Fibroblast of the aortic adventitia (primary cell): ENCODE measurements at regions not wholly inside any gene's neighbourhood (a gene's known extent, or its start where the extent isn't known, plus 50 kb on each side); places are given as distances from the start of the nearest gene placed in this dataset.

Experiments
- DNase-seq: peaks from one replicate; pipeline ENCODE4 v3.0.0-alpha.2; 2010; ENCODE audit warnings: low read depth
- H3K4me3 ChIP-seq: 2 replicates; pipeline ENCODE4 v1.5.1; 2011; ENCODE audit warnings: low read depth, mild to moderate bottlenecking, control low read depth, low read length, moderate library complexity
- TF ChIP-seq, protein P1 (sequence below): IDR thresholded peaks from 2 replicates; pipeline ENCODE4 v1.5.1; 2011; ENCODE audit warnings: mild to moderate bottlenecking, low read length, control low read depth, inconsistent platforms; ENCODE audit not compliant: insufficient read depth

DNA sequence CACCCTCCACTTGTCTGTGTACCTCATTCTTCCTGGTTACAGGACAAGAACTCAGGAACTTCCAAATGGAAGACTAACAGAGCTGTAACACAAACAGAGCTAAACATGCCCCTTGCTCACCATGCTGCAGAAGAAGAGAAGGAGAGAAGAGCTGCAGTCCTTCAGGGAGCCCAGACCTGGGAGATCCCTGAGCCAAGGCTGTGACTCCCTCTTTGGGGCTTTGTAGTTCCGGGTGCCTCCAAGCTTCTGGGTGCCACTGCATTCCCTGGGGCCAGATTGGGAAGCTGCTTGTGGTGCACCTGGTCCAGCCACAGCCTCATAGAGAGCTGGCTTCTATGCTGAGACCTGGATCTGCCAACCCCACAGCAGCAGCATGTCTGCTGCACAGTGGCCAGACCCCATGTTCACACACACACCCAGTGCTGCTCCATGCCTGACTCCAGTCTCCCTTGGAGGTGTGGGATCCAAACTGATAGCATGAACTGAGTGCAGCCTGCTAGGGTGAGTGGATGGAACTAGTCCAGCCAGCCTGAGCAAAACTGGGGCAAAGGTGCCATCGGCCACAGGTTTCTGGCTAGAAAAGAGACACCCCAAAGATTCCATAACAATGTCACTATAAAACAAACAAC lies 263.0 kb upstream of the NRIP1 start:
- no peak overlapping the region for H3K4me3 ChIP-seq
- DNase-seq, result no peak
- TF ChIP-seq, protein P1, sequence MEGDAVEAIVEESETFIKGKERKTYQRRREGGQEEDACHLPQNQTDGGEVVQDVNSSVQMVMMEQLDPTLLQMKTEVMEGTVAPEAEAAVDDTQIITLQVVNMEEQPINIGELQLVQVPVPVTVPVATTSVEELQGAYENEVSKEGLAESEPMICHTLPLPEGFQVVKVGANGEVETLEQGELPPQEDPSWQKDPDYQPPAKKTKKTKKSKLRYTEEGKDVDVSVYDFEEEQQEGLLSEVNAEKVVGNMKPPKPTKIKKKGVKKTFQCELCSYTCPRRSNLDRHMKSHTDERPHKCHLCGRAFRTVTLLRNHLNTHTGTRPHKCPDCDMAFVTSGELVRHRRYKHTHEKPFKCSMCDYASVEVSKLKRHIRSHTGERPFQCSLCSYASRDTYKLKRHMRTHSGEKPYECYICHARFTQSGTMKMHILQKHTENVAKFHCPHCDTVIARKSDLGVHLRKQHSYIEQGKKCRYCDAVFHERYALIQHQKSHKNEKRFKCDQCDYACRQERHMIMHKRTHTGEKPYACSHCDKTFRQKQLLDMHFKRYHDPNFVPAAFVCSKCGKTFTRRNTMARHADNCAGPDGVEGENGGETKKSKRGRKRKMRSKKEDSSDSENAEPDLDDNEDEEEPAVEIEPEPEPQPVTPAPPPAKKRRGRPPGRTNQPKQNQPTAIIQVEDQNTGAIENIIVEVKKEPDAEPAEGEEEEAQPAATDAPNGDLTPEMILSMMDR, result no peak

DNA sequence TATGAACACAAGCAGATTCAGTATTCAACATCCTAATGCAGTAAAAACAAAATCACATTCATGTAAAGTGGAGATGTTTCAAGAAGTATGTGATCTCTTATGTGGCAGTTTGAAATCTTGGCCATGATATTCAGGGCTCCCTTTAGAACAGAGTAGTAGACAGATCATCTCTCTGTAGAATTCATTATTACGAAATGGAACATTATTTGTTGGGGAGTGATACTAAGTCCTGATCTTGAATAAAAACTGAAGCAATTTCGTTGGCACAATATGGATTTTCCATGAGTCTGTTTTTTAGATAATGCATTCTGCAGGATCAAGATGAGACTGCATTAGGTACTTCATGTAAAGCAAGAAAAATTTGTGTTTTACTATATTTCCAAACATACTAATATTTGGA lies 264.4 kb upstream of the NRIP1 start:
- peak; percentile 15 for DNase-seq
- H3K4me3 ChIP-seq, result no peak overlapping the region

DNA sequence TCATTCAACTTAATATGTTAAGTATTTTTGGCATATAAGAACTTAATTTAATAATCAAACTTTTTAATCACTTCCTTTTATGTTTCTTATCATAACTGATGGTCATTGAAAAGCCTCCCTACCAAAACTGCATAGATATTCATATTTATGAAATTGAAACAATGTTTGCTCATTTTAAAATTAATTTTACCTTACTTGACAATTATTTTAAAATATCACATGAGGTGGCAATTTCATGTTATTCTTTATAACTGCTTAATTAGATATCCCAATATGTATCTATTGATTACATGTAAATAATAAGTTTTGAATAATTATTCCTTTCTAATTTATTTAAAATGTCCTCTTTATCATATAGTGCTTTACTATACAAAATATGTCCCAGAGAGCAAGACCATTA lies 266.1 kb upstream of the NRIP1 start:
- H3K4me3 ChIP-seq, result no peak overlapping the region
- TF ChIP-seq, protein P1, result no peak
- DNase-seq, result no peak

More for the DNA sequence above, 264.4 kb upstream of the NRIP1 start:
- TF ChIP-seq, protein P1, result no peak

DNA sequence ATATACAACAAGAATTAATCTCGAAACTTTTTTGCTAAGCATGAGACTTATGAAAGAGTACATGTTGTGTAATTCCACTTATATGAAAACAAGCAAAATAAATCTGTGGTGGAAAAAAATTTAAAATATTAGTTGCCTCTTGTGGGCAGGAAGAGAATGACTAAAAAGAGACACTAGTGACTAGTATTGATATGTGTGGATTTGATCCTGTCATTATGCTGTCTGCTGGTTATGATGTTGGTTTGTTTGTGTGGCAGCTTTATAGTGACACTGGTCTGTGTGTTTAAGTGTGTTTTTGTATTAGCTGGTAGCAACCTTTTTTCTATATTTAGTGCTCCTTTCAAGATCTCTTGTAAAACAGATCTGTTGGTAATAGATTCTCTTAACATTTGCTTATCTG lies 267.8 kb upstream of the NRIP1 start:
- no peak for DNase-seq
- H3K4me3 ChIP-seq, result no peak overlapping the region

DNA sequence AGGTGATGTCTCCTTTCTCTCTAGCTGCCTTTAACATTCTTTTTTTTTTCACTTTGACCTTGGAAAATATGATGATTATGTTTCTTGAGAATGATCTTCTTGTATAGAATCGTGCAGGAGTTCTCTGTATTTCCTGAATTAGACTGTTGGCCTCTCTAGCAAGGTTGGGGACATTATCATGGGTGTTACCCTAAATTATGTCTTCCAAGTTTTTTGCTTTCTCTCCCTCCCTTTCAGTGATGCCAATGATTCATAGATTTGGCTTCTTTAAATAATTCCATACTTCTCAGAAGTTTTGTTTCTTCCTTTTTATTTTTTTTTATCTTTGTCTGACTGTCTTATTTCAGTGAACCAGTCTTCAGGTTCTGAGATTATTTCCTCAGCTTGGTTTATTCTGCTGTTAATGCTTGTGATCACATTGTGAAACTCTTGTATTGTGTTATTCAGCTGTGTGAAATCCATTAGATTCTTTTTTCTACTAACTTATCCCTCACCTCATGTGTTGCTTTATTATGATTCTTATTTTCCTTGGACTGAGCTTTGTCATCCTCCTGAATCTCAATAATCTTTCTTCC lies 268.4 kb upstream of the NRIP1 start:
- peak; percentile 80 for DNase-seq
- H3K4me3 ChIP-seq, result no peak overlapping the region
- TF ChIP-seq, protein P1, result no peak

More for the DNA sequence above, 267.8 kb upstream of the NRIP1 start:
- TF ChIP-seq, protein P1, result no peak

DNA sequence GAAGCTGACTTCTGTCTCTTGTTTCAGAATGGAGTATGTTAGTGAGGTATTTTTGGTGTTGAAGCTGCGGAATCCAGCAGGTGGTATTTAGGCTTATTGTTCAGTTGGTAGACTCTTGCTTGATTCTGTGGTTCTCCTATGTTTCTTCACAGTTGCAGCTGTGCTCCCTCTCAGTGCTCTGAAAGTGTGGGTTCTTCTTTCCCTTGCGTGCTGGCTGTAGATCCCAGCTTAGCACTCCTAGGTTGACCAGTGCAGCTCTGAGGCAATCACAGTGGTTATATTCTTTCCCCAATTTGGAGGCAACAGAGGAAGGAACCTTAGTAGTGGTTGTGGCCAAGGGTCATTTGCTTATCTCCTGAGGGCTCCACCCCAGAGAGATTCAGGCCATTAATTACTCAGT lies 269.2 kb upstream of the NRIP1 start:
- TF ChIP-seq, protein P1, result no peak
- DNase-seq, result no peak
- H3K4me3 ChIP-seq, result no peak overlapping the region
